ENCODE measurements at regions not wholly inside any gene's neighbourhood (a gene's known extent, or its start where the extent isn't known, plus 50 kb on each side); places are given as distances from the start of the nearest gene placed in this dataset.

- no peak for TF ChIP-seq CTCF (IDR thresholded peaks at IDR 0.05)
- TF ChIP-seq ZFX (IDR thresholded peaks at IDR 0.05; ENCODE audit: borderline replicate concordance) = no peak
Measured at GRCh38 chr17:65473363-65473762, 88.1 kb downstream of the AXIN2 start.

Data from 22Rv1 (cell line).